ENCODE measurements at regions not wholly inside any gene's neighbourhood (a gene's known extent, or its start where the extent isn't known, plus 50 kb on each side); places are given as distances from the start of the nearest gene placed in this dataset.

DNA sequence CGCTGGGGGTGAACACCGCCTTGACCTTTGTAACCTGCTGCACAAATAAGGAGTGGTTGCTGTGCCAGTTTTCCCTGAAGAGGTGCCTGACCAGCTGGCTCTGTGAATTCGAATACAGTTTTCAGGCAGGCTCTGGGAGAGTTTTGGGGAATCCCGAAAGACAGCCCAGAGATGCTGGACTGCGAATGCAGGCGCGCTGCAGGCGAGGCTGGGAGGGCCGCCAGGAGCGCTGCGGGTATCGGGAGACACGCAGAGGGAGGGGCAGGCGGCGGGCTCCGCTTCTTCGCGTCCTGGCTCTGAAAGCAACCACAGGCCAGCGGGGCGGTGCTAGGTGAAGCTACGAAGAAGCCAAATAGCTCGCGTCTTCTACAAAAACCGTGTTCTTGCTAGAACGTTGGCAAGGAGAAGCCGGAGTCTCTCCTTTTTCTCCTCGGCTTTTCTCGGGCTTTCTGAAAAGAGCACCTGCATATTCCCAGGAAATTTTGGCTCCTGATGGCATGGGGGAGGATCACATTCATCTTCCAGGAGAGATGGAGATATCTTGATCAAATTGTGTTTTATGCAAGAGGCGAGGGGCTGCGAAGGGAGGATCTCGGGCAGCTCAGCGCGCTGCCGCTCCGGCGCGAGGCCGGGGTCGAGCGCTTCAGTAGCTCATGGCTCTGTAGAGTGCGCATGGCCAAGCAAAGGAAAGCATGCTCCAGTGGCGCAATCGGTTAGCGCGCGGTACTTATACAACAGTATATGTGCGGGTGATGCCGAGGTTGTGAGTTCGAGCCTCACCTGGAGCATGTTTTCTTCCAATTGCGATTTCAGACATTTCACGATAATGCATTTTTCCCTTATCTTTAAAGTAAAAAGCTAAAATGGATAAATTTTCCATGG lies 158.1 kb upstream of the ZNF184 start (continued):
- TF ChIP-seq PRDM15 (CRISPR knock-in tag; IDR thresholded peaks at IDR 0.05) = no peak
- TF ChIP-seq RFXANK (CRISPR knock-in tag; IDR thresholded peaks at IDR 0.05) = peak; percentile 88; the same call in 1 of the 2 replicates
- TF ChIP-seq AHR (CRISPR knock-in tag; IDR thresholded peaks at IDR 0.05) = 0 out of 2 replicates have a peak, but pooled peaks have one; percentile 36
- peak; percentile 58 for TF ChIP-seq PHF21A (CRISPR knock-in tag; IDR thresholded peaks at IDR 0.05)
- TF ChIP-seq NCOR1 (IDR thresholded peaks at IDR 0.05; ENCODE audit: borderline replicate concordance, low read length) = peak; percentile 58; the same call in 1 of the 2 replicates
- TF ChIP-seq MTA1 (CRISPR knock-in tag; IDR thresholded peaks at IDR 0.05; ENCODE audit: borderline replicate concordance) = peak; percentile 38; the same call in 1 of the 2 replicates
- TF ChIP-seq IRF9 (CRISPR knock-in tag; IDR thresholded peaks at IDR 0.05; ENCODE audit: borderline replicate concordance) = peak; percentile 95; the same call in 1 of the 2 replicates
- TF ChIP-seq GTF2F1 (IDR thresholded peaks at IDR 0.05; ENCODE audit: low read length) = no peak
- TF ChIP-seq ZNF768 (CRISPR knock-in tag; IDR thresholded peaks at IDR 0.05) = peak; percentile 37; the same call in 1 of the 2 replicates
- peak; percentile 83 for TF ChIP-seq TARDBP (CRISPR knock-in tag; IDR thresholded peaks at IDR 0.05)
- TF ChIP-seq SOX13 (IDR thresholded peaks at IDR 0.05) = no peak
- peak in 1 of 2 experiments; percentile 55; a peak in 2 of 4 replicates for TF ChIP-seq SOX13 (CRISPR knock-in tag; conservative IDR thresholded peaks at IDR 0.05 in 1 of 2, IDR thresholded peaks at IDR 0.05 in 1 of 2)
- TF ChIP-seq ZNF576 (CRISPR knock-in tag; IDR thresholded peaks at IDR 0.05) = no peak; the same call in 1 of the 2 replicates
- peak; percentile 70 for TF ChIP-seq ZNF121 (CRISPR knock-in tag; IDR thresholded peaks at IDR 0.05)
- no peak for TF ChIP-seq DR1 (CRISPR knock-in tag; IDR thresholded peaks at IDR 0.05)
- no peak; the same call in 1 of the 2 replicates for TF ChIP-seq PRMT3 (CRISPR knock-in tag; IDR thresholded peaks at IDR 0.05; ENCODE audit: borderline replicate concordance, low read depth)
- no peak for TF ChIP-seq GPN1 (CRISPR knock-in tag; IDR thresholded peaks at IDR 0.05; ENCODE audit: borderline replicate concordance)
- TF ChIP-seq MYPOP (CRISPR knock-in tag; IDR thresholded peaks at IDR 0.05) = peak; percentile 99
- peak; percentile 88; the same call in 1 of the 2 replicates for TF ChIP-seq ZNF598 (CRISPR knock-in tag; IDR thresholded peaks at IDR 0.05; ENCODE audit: borderline replicate concordance)
- TF ChIP-seq HNRNPUL1 (IDR thresholded peaks at IDR 0.05; ENCODE audit: low read depth, low read length) = no peak
- 0 out of 2 replicates have a peak, but pooled peaks have one; percentile 39 for TF ChIP-seq ZSCAN29 (CRISPR knock-in tag; conservative IDR thresholded peaks at IDR 0.05)
- TF ChIP-seq MEF2D (CRISPR knock-in tag; IDR thresholded peaks at IDR 0.05) = peak; percentile 84; the same call in 1 of the 2 replicates
- TF ChIP-seq ZNF44 (CRISPR knock-in tag; IDR thresholded peaks at IDR 0.05) = no peak
- peak; percentile 81; the same call in 1 of the 2 replicates for TF ChIP-seq MIXL1 (CRISPR knock-in tag; IDR thresholded peaks at IDR 0.05)
- peak; percentile 89 for TF ChIP-seq ZNF30 (CRISPR knock-in tag; IDR thresholded peaks at IDR 0.05)

Measured in HepG2 (cell line).